GM21825 (cell line): ENCODE measurements at regions not wholly inside any gene's neighbourhood (a gene's known extent, or its start where the extent isn't known, plus 50 kb on each side); places are given as distances from the start of the nearest gene placed in this dataset.
"Not testable (repeated sequence)": the region's sequence is repeated elsewhere in the genome, so short reads cannot be mapped to it uniquely, and the experiment has no call there.

Experiments used
- ATAC-seq: cut with Tn5 transposase; IDR thresholded peaks from one replicate; pipeline ENCODE4 v1.9.1; 2021; ENCODE audit warnings: mild to moderate bottlenecking, moderate library complexity; ENCODE audit not compliant: unreplicated experiment

- ATAC-seq: no peak
These were observed 854.7 kb downstream of the TBC1D22A start for GRCh38 chr22:47617186-47617585.

- ATAC-seq: no peak
These were observed 854.1 kb downstream of the TBC1D22A start for GRCh38 chr22:47616396-47617020.

GRCh38 chr22:47615051-47615450 lies 852.6 kb downstream of the TBC1D22A start:
- ATAC-seq: no peak

GRCh38 chr22:47613606-47614350 lies 851.3 kb downstream of the TBC1D22A start:
- no peak for ATAC-seq

- ATAC-seq: not testable (repeated sequence)
These were observed 850.7 kb downstream of the TBC1D22A start for GRCh38 chr22:47613181-47613580.

GRCh38 chr22:47612311-47612910 lies 850.0 kb downstream of the TBC1D22A start:
- no peak for ATAC-seq

- no peak for ATAC-seq
These were observed 848.3 kb downstream of the TBC1D22A start for GRCh38 chr22:47610764-47611163.

GRCh38 chr22:47610281-47610680 lies 847.8 kb downstream of the TBC1D22A start:
- no peak for ATAC-seq

- no peak for ATAC-seq
These were observed 847.2 kb downstream of the TBC1D22A start for GRCh38 chr22:47609653-47610052.

- no peak for ATAC-seq
These were observed 846.0 kb downstream of the TBC1D22A start for GRCh38 chr22:47608421-47608820.

- ATAC-seq: no peak
These were observed 845.0 kb downstream of the TBC1D22A start for GRCh38 chr22:47607486-47607885.

- ATAC-seq: no peak
These were observed 844.0 kb downstream of the TBC1D22A start for GRCh38 chr22:47606426-47606825.

- ATAC-seq: no peak
These were observed 843.4 kb downstream of the TBC1D22A start for GRCh38 chr22:47605886-47606285.

GRCh38 chr22:47605441-47605840 lies 843.0 kb downstream of the TBC1D22A start:
- ATAC-seq: no peak

GRCh38 chr22:47604563-47604962 lies 842.1 kb downstream of the TBC1D22A start:
- ATAC-seq: no peak

- no peak for ATAC-seq
These were observed 840.3 kb downstream of the TBC1D22A start for GRCh38 chr22:47602732-47603131.

GRCh38 chr22:47601666-47602065 lies 839.2 kb downstream of the TBC1D22A start:
- no peak for ATAC-seq

- ATAC-seq: no peak
These were observed 838.6 kb downstream of the TBC1D22A start for GRCh38 chr22:47600791-47601625.

- no peak for ATAC-seq
These were observed 837.8 kb downstream of the TBC1D22A start for GRCh38 chr22:47600281-47600680.

- ATAC-seq: no peak
These were observed 837.3 kb downstream of the TBC1D22A start for GRCh38 chr22:47599753-47600152.

GRCh38 chr22:47598864-47599263 lies 836.4 kb downstream of the TBC1D22A start:
- ATAC-seq: no peak
